Islet of Langerhans (tissue), 1 donor: ENCODE measurements at regions not wholly inside any gene's neighbourhood (a gene's known extent, or its start where the extent isn't known, plus 50 kb on each side); places are given as distances from the start of the nearest gene placed in this dataset.
A peak's percentile ranks its signal among the peaks of the same experiment; 100 is the strongest.
"Not testable (repeated sequence)": the region's sequence is repeated elsewhere in the genome, so short reads cannot be mapped to it uniquely, and the experiment has no call there.

Experiments
- FAIRE-seq: peaks from one replicate; lab custom pipeline; 2011; peaks lifted over from hg19 to GRCh38; lab: Jason Lieb, UNC

GRCh38 chr13:31385540-31385939 lies 185.8 kb downstream of the B3GLCT start:
- FAIRE-seq = no peak

GRCh38 chr13:31394506-31394905 lies 194.7 kb downstream of the B3GLCT start:
- FAIRE-seq = no peak

GRCh38 chr13:31395090-31395489 lies 195.3 kb downstream of the B3GLCT start:
- FAIRE-seq = no peak

- FAIRE-seq = no peak
These were observed 199.9 kb downstream of the B3GLCT start for GRCh38 chr13:31399690-31400089.

GRCh38 chr13:31403711-31404110 lies 203.9 kb downstream of the B3GLCT start:
- not testable (repeated sequence) for FAIRE-seq

- no peak for FAIRE-seq
These were observed 209.2 kb downstream of the B3GLCT start for GRCh38 chr13:31408927-31409326.

- FAIRE-seq = no peak
These were observed 210.0 kb downstream of the B3GLCT start for GRCh38 chr13:31409678-31410356.

- no peak for FAIRE-seq
These were observed 213.7 kb downstream of the B3GLCT start for GRCh38 chr13:31413516-31413915.

GRCh38 chr13:31416066-31416465 lies 216.3 kb downstream of the B3GLCT start:
- FAIRE-seq = no peak

- no peak for FAIRE-seq
These were observed 218.4 kb downstream of the B3GLCT start for GRCh38 chr13:31418186-31418585.

- no peak for FAIRE-seq
These were observed 222.0 kb downstream of the B3GLCT start for GRCh38 chr13:31421756-31422155.

- no peak for FAIRE-seq
These were observed 224.5 kb downstream of the B3GLCT start for GRCh38 chr13:31424130-31424729.

- no peak for FAIRE-seq
These were observed 226.6 kb downstream of the B3GLCT start for GRCh38 chr13:31426395-31426794.

GRCh38 chr13:31427151-31428100 lies 227.7 kb downstream of the B3GLCT start:
- no peak for FAIRE-seq

GRCh38 chr13:31431722-31432137 lies 232.0 kb downstream of the B3GLCT start:
- peak; percentile 41 for FAIRE-seq

- no peak for FAIRE-seq
These were observed 233.4 kb downstream of the B3GLCT start for GRCh38 chr13:31433207-31433606.

- FAIRE-seq = no peak
These were observed 234.0 kb downstream of the B3GLCT start for GRCh38 chr13:31433746-31434145.

- FAIRE-seq = no peak
These were observed 234.8 kb downstream of the B3GLCT start for GRCh38 chr13:31434613-31435012.

- no peak for FAIRE-seq
These were observed 235.8 kb downstream of the B3GLCT start for GRCh38 chr13:31435536-31435935.

GRCh38 chr13:31436478-31436877 lies 236.7 kb downstream of the B3GLCT start:
- FAIRE-seq = no peak

- FAIRE-seq = no peak
These were observed 238.2 kb downstream of the B3GLCT start for GRCh38 chr13:31437975-31438374.

- FAIRE-seq = no peak
These were observed 240.4 kb downstream of the B3GLCT start for GRCh38 chr13:31440132-31440531.
